ENCODE measurements at regions not wholly inside any gene's neighbourhood (a gene's known extent, or its start where the extent isn't known, plus 50 kb on each side); places are given as distances from the start of the nearest gene placed in this dataset.
A peak's percentile ranks its signal among the peaks of the same experiment; 100 is the strongest.

GRCh38 chr6:99151634-99152346 lies 197.7 kb downstream of the FAXC start:
- TF ChIP-seq CTCF (IDR thresholded peaks at IDR 0.05; ENCODE audit: unreplicated experiment), result peak; percentile 77
- H3K4me3 Mint-ChIP-seq (ENCODE audit: unreplicated experiment), result no peak overlapping the region
- peak; percentile 78 for DNase-seq (ENCODE audit: low spot score)

GRCh38 chr6:99148761-99149160 lies 200.7 kb downstream of the FAXC start:
- H3K36me3 Mint-ChIP-seq (ENCODE audit: low read depth, unreplicated experiment), result no peaks in the 10 kb centered on the region
- no peaks in the 10 kb centered on the region for H3K9me3 Mint-ChIP-seq (ENCODE audit: unreplicated experiment)
- H3K4me3 Mint-ChIP-seq (ENCODE audit: unreplicated experiment), result no peak overlapping the region
- H3K27ac Mint-ChIP-seq (ENCODE audit: unreplicated experiment), result no peak overlapping the region
- H3K4me1 Mint-ChIP-seq (ENCODE audit: unreplicated experiment), result no peaks in the 10 kb centered on the region
- DNase-seq (ENCODE audit: low spot score), result no peak
- H3K27me3 Mint-ChIP-seq (ENCODE audit: unreplicated experiment), result no peaks in the 10 kb centered on the region
- no peak for TF ChIP-seq CTCF (IDR thresholded peaks at IDR 0.05; ENCODE audit: unreplicated experiment)

More at GRCh38 chr6:99151634-99152346, 197.7 kb downstream of the FAXC start:
- no peaks in the 10 kb centered on the region for H3K36me3 Mint-ChIP-seq (ENCODE audit: low read depth, unreplicated experiment)
- no peak overlapping the region for H3K27ac Mint-ChIP-seq (ENCODE audit: unreplicated experiment)
- H3K9me3 Mint-ChIP-seq (ENCODE audit: unreplicated experiment), result no peaks in the 10 kb centered on the region
- no peaks in the 10 kb centered on the region for H3K27me3 Mint-ChIP-seq (ENCODE audit: unreplicated experiment)
- H3K4me1 Mint-ChIP-seq (ENCODE audit: unreplicated experiment), result no peaks in the 10 kb centered on the region

- no peak for DNase-seq (ENCODE audit: low spot score)
- H3K9me3 Mint-ChIP-seq (ENCODE audit: unreplicated experiment), result no peaks in the 10 kb centered on the region
- no peaks in the 10 kb centered on the region for H3K4me1 Mint-ChIP-seq (ENCODE audit: unreplicated experiment)
- TF ChIP-seq CTCF (IDR thresholded peaks at IDR 0.05; ENCODE audit: unreplicated experiment), result no peak
- H3K36me3 Mint-ChIP-seq (ENCODE audit: low read depth, unreplicated experiment), result no peaks in the 10 kb centered on the region
- no peaks in the 10 kb centered on the region for H3K27me3 Mint-ChIP-seq (ENCODE audit: unreplicated experiment)
- no peak overlapping the region for H3K27ac Mint-ChIP-seq (ENCODE audit: unreplicated experiment)
- no peak overlapping the region for H3K4me3 Mint-ChIP-seq (ENCODE audit: unreplicated experiment)
Observed at GRCh38 chr6:99148111-99148510, 200.4 kb upstream of the FBXL4 start.

GRCh38 chr6:99147206-99147605 lies 199.5 kb upstream of the FBXL4 start:
- Mint-ChIP-seq H3K27me3 (ENCODE audit: unreplicated experiment) (no peaks in the 10 kb centered on the region), H3K9me3 (ENCODE audit: unreplicated experiment) (no peaks in the 10 kb centered on the region), H3K36me3 (ENCODE audit: low read depth, unreplicated experiment) (no peaks in the 10 kb centered on the region), H3K4me1 (ENCODE audit: unreplicated experiment) (no peaks in the 10 kb centered on the region), H3K27ac (ENCODE audit: unreplicated experiment) (no peak overlapping the region), H3K4me3 (ENCODE audit: unreplicated experiment) (no peak overlapping the region)
- TF ChIP-seq CTCF (IDR thresholded peaks at IDR 0.05; ENCODE audit: unreplicated experiment), result no peak
- DNase-seq (ENCODE audit: low spot score), result no peak

- Mint-ChIP-seq H3K9me3 (ENCODE audit: unreplicated experiment) (no peaks in the 10 kb centered on the region), H3K27ac (ENCODE audit: unreplicated experiment) (no peak overlapping the region), H3K27me3 (ENCODE audit: unreplicated experiment) (no peaks in the 10 kb centered on the region), H3K4me1 (ENCODE audit: unreplicated experiment) (no peaks in the 10 kb centered on the region), H3K36me3 (ENCODE audit: low read depth, unreplicated experiment) (no peaks in the 10 kb centered on the region), H3K4me3 (ENCODE audit: unreplicated experiment) (no peak overlapping the region)
- DNase-seq (ENCODE audit: low spot score), result no peak
- no peak for TF ChIP-seq CTCF (IDR thresholded peaks at IDR 0.05; ENCODE audit: unreplicated experiment)
Observed at GRCh38 chr6:99146711-99147110, 199.0 kb upstream of the FBXL4 start.
